ENCODE measurements at regions not wholly inside any gene's neighbourhood (a gene's known extent, or its start where the extent isn't known, plus 50 kb on each side); places are given as distances from the start of the nearest gene placed in this dataset.

GRCh38 chr2:66344087-66344663 lies 90.8 kb upstream of the MEIS1 start:
- no peak overlapping the region for H3K27ac Mint-ChIP-seq
- POLR2A ChIA-PET = no interaction called here
- 0 out of 2 replicates have a peak, but pooled peaks cover 3% of the 10 kb centered on the region for H3K4me1 Mint-ChIP-seq
- H3K9me3 Mint-ChIP-seq = peaks cover 49% of the 10 kb centered on the region
- no peak for TF ChIP-seq ZMAT4 (CRISPR knock-in tag; IDR thresholded peaks at IDR 0.05)
- DNase-seq (ENCODE audit: low spot score) = no peak
- no peaks in the 10 kb centered on the region; the same call in 1 of the 2 replicates for H3K27me3 Mint-ChIP-seq (ENCODE audit: low read depth)
- no peak overlapping the region for H3K4me3 Mint-ChIP-seq
- ATAC-seq = no peak
- CTCF ChIA-PET = no interaction called here
- H3K36me3 Mint-ChIP-seq = peaks cover 44% of the 10 kb centered on the region

GRCh38 chr2:66343259-66343658 lies 91.7 kb upstream of the MEIS1 start:
- ChIA-PET POLR2A (no interaction called here), CTCF (no interaction called here)
- no peaks in the 10 kb centered on the region; the same call in 1 of the 2 replicates for H3K27me3 Mint-ChIP-seq (ENCODE audit: low read depth)

GRCh38 chr2:66340521-66340920 lies 94.4 kb upstream of the MEIS1 start:
- H3K27me3 Mint-ChIP-seq (ENCODE audit: low read depth) = no peaks in the 10 kb centered on the region; the same call in 1 of the 2 replicates
- peaks cover 22% of the 10 kb centered on the region for H3K36me3 Mint-ChIP-seq
- H3K27ac Mint-ChIP-seq = no peak overlapping the region
- ChIA-PET CTCF (no interaction called here), POLR2A (no interaction called here)
- H3K4me3 Mint-ChIP-seq = no peak overlapping the region
- ATAC-seq = no peak
- TF ChIP-seq STAT6 (CRISPR knock-in tag; conservative IDR thresholded peaks at IDR 0.05; ENCODE audit: low read depth) = no peak
- H3K9me3 Mint-ChIP-seq = peaks cover 20% of the 10 kb centered on the region
- no peaks in the 10 kb centered on the region for H3K4me1 Mint-ChIP-seq
- DNase-seq (ENCODE audit: low spot score) = no peak

More at GRCh38 chr2:66343259-66343658, 91.7 kb upstream of the MEIS1 start:
- Mint-ChIP-seq H3K4me1 (0 out of 2 replicates have a peak, but pooled peaks cover 3% of the 10 kb centered on the region), H3K9me3 (peaks cover 39% of the 10 kb centered on the region), H3K4me3 (no peak overlapping the region), H3K27ac (no peak overlapping the region), H3K36me3 (peaks cover 38% of the 10 kb centered on the region)
- no peak for TF ChIP-seq USF2 (CRISPR knock-in tag; IDR thresholded peaks at IDR 0.05)
- TF ChIP-seq HMGA2 (CRISPR knock-in tag; IDR thresholded peaks at IDR 0.05) = no peak
- no peak for DNase-seq (ENCODE audit: low spot score)
- ATAC-seq = no peak

- Mint-ChIP-seq H3K27me3 (ENCODE audit: low read depth) (no peaks in the 10 kb centered on the region), H3K4me3 (no peak overlapping the region), H3K4me1 (peaks cover 26% of the 10 kb centered on the region), H3K27ac (0 out of 2 replicates have a peak overlapping the region, but pooled peaks have one; percentile 63), H3K9me3 (no peaks in the 10 kb centered on the region), H3K36me3 (0 out of 2 replicates have a peak, but pooled peaks cover 2% of the 10 kb centered on the region)
- DNase-seq (ENCODE audit: low spot score) (no peak), ATAC-seq (peak; percentile 60)
- CTCF ChIA-PET = no interaction called here
- TF ChIP-seq GABPB1 (CRISPR knock-in tag; IDR thresholded peaks at IDR 0.05) = no peak
- no peak for TF ChIP-seq ERG (CRISPR knock-in tag; IDR thresholded peaks at IDR 0.05)
- TF ChIP-seq CTCF (IDR thresholded peaks at IDR 0.05) = no peak
- TF ChIP-seq USF1 (CRISPR knock-in tag; IDR thresholded peaks at IDR 0.05) = no peak
- no peak for TF ChIP-seq MYBL2 (CRISPR knock-in tag; IDR thresholded peaks at IDR 0.05)
- no peak for TF ChIP-seq TP53 (CRISPR knock-in tag; IDR thresholded peaks at IDR 0.05)
- no peak for TF ChIP-seq MXD4 (CRISPR knock-in tag; IDR thresholded peaks at IDR 0.05; ENCODE audit: borderline replicate concordance)
- no peak for TF ChIP-seq GRHL2 (CRISPR knock-in tag; IDR thresholded peaks at IDR 0.05; ENCODE audit: insufficient replicate concordance, severe bottlenecking)
- POLR2A ChIA-PET = no interaction called here
Observed at GRCh38 chr2:66334237-66335029, 100.5 kb upstream of the MEIS1 start.

Measured in WTC11 (cell line).